Coronary artery (tissue), 2 donors: ENCODE measurements at regions not wholly inside any gene's neighbourhood (a gene's known extent, or its start where the extent isn't known, plus 50 kb on each side); places are given as distances from the start of the nearest gene placed in this dataset.
A peak's percentile ranks its signal among the peaks of the same experiment; 100 is the strongest.

Source experiments
- DNase-seq: peaks from one replicate; pipeline ENCODE4 v3.0.0-alpha.2; 2017; ENCODE audit warnings: low spot score
- H3K27ac ChIP-seq, 2 donors: fragments of 200-600 bp; sonication (generic); one replicate each; pipeline ENCODE4 v1.5.1; 2016 to 2019
- H3K4me3 ChIP-seq: fragments of 200-600 bp; sonication (generic); 2 replicates; pipeline ENCODE4 v1.5.1; 2016; ENCODE audit warnings: mild to moderate bottlenecking, moderate library complexity
- TF ChIP-seq, protein P1 (sequence below): fragments of 200-600 bp; sonication (generic); IDR thresholded peaks from one replicate; pipeline ENCODE4 v1.5.1; 2019; ENCODE audit warnings: antibody characterized with exemption

DNA sequence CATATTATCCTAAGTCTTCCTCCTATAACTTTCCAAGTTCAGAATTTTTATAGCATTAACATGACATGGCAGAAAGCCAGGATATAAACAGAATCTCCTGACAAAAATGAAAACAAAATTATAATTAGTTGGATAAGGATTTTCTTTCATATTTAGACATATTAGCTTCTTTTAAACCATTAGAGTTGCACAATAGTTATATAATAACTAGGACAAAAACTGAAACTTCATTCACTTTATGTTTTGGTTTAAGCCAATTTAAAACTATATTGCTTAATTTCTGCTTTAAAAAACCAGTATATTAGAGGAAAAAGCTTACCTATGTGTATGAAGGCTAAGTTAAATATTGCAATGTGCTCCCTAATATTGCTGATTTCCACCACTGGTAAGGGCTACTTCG lies 254.8 kb downstream of the GPD2 start:
- no peak overlapping the region for H3K27ac ChIP-seq
- H3K4me3 ChIP-seq, result no peak overlapping the region
- DNase-seq, result no peak
- TF ChIP-seq, protein P1, sequence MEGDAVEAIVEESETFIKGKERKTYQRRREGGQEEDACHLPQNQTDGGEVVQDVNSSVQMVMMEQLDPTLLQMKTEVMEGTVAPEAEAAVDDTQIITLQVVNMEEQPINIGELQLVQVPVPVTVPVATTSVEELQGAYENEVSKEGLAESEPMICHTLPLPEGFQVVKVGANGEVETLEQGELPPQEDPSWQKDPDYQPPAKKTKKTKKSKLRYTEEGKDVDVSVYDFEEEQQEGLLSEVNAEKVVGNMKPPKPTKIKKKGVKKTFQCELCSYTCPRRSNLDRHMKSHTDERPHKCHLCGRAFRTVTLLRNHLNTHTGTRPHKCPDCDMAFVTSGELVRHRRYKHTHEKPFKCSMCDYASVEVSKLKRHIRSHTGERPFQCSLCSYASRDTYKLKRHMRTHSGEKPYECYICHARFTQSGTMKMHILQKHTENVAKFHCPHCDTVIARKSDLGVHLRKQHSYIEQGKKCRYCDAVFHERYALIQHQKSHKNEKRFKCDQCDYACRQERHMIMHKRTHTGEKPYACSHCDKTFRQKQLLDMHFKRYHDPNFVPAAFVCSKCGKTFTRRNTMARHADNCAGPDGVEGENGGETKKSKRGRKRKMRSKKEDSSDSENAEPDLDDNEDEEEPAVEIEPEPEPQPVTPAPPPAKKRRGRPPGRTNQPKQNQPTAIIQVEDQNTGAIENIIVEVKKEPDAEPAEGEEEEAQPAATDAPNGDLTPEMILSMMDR, result no peak

DNA sequence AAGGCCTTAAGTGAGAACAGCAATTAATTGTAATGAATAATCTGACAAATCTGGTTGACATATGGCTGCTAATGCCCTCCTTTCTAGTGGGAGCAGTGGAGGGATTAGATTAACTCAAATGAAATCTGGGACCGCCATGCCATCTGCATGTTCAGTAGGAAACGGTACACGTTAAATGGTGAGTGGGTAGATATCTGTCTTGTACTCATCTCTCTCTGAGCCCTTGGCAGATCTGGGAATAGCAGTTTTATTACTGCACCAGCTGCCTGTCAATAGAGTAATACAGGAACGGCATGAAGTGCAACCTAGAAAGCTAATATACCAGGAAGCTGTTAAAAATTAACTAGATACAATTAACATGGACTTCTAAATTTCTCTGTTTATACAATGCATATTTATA lies 258.8 kb downstream of the GPD2 start:
- TF ChIP-seq, protein P1, result no peak
- Histone ChIP-seq H3K27ac (no peak overlapping the region), H3K4me3 (no peak overlapping the region)
- no peak for DNase-seq

DNA sequence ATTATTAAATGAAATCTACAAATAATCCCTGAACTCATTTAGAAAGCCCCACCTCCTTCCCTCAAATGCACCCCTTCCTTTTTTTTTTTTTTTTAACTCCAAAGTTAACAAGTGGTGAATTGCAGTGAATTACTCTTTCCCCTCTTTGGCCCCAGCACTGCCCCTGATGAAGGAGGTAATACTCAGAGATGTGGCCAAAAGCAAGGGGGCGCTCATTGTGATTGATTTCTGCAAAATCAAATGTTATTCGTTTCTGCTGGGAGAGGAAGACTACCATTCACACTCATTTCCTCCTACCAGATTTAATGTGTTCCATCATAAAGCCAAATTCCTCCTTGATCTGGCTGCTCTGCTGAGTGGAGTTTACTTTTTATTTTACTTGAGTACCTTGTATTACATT lies 259.4 kb downstream of the GPD2 start:
- Histone ChIP-seq H3K27ac (no peak overlapping the region), H3K4me3 (no peak overlapping the region)
- TF ChIP-seq, protein P1, result no peak
- DNase-seq, result no peak

DNA sequence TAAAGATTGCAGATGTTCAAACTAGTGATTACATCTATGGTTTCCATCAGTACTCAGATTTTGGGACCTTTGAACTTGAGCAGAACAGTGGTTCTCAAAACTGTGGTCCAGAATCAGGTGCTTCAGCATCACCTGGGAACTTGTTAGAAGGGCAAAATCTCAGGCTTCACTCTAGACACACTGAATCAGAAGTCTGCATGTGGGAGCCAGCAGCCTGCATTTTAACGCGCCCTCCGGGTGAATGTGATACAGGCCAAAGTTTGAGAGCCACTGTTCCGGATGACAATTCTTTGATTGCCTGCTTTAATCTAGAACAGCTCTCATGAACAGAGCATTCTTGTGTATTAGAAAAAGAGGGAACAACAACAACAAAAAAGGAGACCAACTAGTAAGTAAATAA lies 261.7 kb downstream of the GPD2 start:
- TF ChIP-seq, protein P1, result no peak
- Histone ChIP-seq H3K4me3 (no peak overlapping the region), H3K27ac (no peak overlapping the region)
- no peak for DNase-seq

DNA sequence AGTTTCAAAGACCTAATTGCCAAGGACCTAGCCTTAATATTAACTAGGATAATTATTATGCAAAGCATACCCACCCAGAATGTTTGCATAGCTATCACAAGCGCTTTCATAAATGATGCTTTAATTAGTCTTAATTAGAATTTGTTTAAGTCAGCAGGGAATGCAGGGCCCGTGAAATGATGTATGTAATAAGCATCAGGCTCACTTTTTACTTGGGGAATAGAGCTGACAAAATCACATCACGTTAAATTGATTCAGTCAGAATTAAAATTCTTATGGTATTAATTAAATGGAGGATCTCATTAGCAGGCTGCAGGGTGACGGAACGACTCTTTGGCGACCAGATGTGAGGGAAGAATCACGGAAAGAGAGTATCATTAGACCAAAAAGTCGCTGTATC lies 264.5 kb downstream of the GPD2 start:
- TF ChIP-seq, protein P1, result no peak
- no peak overlapping the region for H3K4me3 ChIP-seq
- no peak for DNase-seq
- H3K27ac ChIP-seq, result no peak overlapping the region

DNA sequence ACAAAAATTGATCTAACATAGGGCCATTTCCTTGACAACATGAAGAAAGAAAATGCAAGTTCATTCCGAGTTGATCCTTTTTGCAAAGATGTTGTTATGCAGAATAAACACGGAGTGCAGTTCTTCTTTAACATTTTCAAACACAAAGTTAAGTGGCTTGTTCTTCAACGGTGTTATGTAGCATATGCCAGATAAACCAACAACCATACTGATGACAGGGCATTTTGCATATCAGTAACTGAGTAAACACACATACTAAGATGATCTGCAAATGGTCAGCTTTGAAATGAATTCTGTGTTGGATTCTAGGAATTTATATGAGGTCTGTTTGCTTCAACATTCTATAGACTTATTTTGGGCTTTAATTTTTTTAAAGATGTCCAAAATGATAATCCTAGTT lies 266.4 kb downstream of the GPD2 start:
- no peak for DNase-seq
- TF ChIP-seq, protein P1, result no peak
- no peak overlapping the region for H3K4me3 ChIP-seq
- no peak overlapping the region for H3K27ac ChIP-seq

DNA sequence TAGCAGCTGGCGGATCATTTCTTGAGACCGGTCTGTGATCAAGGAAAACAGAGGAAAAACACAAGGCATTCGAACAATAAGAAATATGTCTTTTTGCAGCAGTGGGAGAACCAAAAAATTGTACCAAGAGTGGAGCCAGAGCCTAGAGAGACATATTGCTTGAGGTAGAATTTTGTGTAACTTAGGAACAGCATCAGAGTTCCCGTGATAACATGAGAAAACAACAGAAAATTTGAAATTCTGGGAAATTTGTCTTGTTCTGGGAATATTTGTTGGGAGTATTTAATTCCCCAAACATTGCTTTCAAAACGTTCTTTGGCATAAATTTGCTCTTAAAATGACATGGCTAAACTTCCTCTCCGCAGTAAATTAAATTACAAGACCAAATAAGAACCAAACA lies 267.5 kb downstream of the GPD2 start:
- TF ChIP-seq, protein P1, result no peak
- no peak overlapping the region for H3K4me3 ChIP-seq
- peak overlapping the region in 1 of 2 donors; percentile 25 for H3K27ac ChIP-seq
- no peak for DNase-seq
